ENCODE measurements at regions not wholly inside any gene's neighbourhood (a gene's known extent, or its start where the extent isn't known, plus 50 kb on each side); places are given as distances from the start of the nearest gene placed in this dataset.
"Not testable (repeated sequence)": the region's sequence is repeated elsewhere in the genome, so short reads cannot be mapped to it uniquely, and the experiment has no call there.

DNA sequence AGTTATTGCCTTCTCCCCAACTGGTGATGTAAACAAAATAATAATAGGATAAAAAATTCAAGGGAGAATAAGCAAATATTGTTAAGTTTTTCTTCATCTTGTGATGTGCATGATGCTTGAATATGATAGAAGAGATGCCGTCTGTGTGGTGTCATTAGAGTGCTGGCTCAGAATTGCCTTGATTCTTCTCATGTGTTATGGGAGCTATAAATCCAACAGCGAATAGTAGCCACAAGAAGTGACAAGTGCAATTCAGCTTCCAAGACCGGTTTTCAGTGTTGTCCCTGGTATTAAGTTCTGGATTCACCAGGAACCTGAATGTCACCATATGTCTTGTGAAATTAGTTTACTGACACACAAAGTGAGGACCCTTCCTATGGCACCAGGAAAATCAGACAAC lies 547.0 kb downstream of the NSUN3 start:
- DNase-seq, result no peak

DNA sequence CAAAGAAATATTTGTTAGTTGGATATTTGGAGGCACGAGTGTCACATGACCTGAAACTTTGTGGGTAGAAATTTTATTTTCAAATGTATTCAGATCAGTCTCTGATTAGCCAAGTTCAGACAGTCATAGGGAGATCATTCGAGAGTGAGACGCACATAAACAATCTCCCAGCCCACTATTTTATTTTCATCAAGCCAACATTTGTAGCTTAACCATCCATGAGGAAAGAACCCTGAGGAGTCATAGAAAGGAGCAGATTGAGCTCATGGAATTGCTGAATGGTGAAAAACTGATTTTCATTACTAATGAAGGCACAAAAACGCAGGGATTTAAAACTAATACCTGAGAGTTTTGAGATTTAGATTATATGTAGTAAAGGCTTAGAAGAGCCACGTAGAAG lies 548.7 kb downstream of the NSUN3 start:
- DNase-seq, result no peak

DNA sequence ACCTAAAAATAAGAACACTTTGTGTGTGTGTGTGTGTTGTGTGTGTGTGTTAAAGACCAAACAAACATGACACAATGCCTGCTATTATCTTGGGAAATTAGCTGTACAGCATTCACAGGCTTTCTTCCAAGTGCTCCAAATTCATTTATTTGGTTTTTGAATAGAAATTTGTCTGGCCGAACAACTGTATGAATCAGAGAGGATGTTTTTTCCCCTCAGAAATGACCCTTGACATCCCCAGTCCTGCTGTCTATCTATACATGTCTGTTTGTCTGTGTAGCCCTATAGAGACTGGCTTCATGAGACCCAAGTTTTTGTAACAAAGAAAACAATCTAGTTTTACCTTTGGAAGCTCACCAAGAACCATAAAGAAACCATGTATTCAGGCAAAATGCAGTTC lies 549.8 kb downstream of the NSUN3 start:
- no peak for DNase-seq

DNA sequence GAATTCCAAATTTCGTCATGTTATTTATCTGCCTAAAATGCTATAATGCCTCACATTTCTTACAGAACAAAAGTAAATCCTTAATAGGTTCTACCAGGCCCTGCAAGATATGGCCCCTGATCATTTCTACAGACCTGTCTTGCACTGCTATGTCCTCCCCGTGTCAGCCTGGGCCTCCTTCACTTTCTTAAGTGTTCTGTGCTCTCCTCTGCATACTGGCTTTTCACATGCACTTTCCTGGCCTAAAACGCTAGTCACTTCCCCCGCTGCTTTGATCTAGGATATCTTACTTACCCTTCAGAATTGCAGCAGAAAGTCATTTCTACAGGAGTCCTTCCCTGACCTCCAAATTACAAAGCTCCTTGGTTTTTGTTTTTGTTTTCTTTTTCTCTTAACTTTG lies 551.3 kb downstream of the NSUN3 start:
- DNase-seq, result no peak

DNA sequence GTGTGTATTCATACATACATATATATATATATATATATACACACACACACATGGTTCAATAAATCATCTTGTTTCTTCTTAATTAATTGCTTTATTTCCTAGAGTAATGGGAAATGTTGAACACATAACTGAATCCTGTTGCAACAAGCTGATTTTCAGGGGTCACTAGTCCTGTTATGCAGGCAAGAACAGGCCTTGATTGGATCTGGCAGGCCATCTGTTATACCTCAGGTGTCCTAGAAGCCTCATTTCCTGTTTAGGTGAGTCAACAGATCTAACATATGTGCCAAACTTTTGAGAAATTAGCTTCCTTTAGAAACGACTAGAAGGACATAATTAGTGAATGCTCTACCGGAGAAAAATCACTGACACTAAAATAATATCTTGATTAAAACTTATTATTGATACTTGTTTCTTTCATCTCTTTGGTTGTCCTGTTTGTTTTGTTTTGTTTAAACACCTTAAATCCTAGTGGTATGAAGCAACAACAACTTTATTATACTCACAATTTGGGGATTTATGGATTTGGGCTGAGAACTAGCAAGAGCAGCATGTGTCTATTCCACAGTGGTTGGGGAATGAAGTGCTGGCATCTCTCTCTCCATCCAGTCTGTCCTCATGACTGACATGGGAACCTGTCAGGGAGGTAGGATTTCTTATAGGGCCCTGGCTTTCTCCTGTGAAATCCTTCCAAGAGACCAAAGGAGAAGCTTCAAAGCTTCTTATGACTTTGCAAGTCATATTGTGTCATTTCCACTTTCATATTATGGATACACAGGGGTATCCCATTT lies 552.6 kb downstream of the NSUN3 start:
- DNase-seq, result no peak

DNA sequence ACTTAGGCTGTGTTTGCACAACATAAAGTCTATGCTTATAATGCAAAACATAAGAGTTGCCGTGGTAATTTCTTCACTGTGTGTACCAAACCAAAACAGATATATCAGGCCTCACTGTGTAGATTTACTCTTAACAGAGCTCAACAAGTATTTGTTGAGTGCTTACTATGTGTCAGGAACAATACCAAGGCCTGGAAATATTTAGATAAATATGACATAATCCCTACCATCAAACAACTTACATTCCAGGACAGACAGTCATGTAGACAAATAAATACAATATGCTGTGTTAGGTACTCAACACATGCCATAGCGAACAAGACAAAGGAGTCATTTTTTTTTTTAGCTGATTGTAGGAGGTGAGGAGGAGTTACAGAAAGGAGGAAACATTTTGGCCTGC lies 554.0 kb downstream of the NSUN3 start:
- no peak for DNase-seq

DNA sequence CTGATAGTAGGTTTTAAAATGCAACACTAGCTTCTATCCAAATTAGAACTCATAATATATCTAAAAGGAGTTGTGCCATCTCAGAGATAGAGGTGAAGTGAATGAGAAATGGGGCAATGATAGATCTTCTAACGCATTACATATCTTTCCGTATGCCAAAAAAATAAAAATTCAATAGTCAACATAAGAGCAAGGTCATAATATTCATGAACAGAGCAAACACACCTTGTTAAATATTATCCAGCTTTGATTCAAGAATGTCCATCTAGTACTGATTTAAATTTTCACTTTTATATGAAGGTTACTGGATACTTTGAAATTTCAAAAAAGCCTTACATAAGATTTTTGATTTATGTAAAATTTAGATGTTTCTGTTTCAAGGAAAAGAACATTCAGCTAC lies 554.5 kb downstream of the NSUN3 start:
- no peak for DNase-seq

DNA sequence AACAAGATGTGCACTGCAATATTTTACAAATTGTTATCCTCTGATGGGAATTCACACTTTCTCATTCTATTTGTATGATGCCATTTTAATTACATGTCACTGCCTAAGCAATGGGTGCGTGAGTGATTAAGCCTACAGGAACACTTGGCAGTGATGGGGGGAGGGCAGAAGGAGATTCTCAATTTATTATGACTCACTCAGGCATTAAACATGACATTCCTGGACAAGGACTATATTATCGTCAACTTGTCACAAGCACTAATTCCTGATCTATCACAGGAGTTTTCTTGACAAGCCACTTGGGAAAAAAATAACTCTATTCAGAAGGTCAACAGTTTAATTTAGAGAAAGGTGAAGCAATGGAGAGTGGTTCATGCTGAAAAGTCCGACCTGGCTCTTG lies 556.8 kb downstream of the NSUN3 start:
- no peak for DNase-seq

DNA sequence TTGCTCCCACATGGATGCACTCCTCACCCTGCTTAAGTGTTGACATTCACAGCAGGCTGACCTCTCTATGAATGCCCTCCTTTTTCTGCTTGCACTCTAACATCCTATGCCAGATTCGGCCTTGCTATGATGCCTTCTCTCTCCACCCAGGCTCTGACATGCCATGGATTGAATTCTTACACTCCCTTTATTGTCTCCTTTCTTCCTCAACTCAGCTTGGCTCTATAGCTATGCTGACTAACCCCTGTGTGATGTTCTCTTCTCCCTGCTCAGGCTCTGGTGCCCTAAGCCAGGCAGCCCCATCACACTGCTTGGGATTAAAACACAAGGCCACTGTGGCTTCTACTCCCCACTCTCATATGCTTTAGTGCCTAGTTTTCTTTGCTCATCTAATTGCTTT lies 563.7 kb downstream of the NSUN3 start:
- DNase-seq, result no peak

DNA sequence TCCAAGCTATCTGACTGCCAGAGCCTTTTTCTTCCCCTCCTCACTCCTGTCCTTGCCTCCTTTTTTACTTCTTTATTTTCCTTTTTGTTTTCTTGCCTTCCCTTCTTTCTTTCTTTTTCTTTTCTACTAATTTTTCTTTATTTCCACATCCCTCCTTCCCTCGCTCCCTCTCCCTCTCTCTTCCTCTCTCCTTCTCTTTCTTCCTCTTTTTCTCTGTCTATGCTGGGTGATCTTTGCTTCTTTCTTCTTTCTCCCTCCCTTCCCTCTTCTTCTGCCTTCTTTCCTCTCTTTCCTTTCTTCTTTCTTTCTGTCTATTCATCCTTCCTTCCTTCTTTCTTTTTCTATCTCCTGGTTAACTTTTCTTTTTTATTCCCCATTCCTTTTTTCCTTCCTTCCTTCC lies 564.8 kb downstream of the NSUN3 start:
- DNase-seq, result no peak

DNA sequence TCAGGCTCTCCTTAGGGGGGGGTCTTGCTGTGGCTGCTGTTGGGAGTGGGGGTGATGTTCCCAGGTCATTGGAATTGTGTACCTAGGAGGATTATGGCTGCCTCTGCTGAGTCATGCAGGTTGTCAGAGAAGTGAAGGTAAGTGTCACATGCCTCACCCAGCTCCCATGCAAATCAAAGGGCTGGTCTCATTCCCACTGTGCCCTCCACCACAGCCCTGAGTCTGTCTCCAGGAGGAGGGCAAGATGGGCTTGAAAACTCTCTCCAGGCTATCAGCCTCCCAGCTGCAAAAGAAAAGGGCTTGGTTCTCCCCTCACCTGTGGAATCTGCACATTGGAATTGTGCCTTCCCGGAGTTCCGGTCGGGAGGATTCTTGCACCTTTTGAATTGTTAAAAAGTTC lies 580.5 kb downstream of the NSUN3 start:
- DNase-seq, result no peak

DNA sequence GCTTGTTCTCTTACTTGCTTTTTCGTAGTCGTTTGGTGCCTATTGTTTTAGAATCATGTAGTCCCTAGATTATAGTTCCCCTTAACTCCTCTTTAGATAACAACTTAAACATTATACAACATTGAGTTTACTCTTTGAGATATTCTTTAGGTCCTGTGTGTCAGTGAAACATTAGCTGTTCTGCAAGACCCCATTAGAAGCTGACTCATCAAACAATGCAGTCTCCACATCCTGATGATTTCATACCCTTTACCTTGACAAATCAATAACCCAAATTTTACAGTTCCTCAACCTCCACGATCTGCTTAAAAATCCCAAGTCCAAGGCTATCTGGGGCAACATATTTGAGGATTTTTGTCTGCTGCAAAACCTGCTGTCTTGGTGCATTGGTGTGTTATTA lies 582.9 kb downstream of the NSUN3 start:
- DNase-seq, result no peak

DNA sequence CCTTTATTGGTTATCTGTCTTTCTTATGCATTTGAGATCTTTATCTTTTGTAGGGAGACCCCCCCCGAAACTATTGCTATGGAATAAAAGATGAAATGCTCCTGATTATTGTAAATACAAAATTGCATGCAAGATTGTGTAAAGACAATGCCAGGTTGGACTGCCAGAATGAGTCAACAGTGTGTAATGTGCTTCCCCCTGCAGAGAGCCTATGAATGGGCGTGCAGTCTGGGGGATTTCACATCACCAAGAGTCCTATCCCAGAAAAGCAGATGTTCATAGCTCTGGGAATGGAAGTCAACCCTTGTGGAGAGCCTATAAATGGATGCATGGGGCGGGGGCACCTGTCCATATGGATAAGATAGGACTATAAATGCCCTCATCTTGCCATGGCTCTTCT lies 584.3 kb downstream of the NSUN3 start:
- DNase-seq, result no peak

DNA sequence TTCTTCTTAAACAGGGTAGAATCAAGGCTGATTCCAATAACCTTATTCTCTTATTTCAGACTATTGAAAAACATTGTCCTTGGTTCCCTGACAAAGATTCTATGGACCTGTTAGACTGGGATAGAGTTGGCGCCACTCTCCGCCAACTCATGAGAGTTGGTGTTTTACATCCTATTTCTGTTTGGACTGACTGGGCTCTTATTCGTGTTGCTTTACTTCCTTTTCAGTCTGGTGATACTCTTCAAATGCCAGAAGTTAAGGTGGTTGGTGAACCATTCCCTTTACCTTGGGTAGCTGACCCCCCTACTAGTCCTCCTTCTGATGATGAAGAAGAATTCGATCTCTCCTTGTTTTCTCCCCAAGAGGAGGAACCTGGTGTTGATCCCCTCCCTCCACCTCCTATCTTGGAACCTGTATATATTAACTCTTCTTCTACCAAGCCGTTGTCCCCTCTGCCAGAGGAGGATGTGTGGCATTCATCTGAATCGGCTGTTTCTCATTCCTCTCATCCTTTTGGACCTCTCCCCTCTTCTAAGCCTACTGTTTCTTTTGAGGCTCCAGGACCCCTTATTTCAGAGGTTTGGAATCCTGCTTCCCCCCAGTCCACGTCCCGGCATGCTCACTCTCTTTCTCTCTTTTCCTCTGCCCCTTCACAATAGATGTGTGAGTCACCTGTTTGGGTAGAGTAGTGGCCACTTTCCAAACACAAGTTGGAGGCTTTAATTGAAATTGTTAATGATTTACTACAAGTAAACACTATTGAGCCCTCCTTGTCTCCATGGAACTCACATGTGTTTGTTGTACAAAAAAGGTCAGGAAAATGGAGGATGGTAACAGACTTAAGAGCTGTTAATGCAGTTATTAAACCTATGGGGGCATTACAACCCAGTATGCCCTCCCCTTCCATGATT lies 585.7 kb downstream of the NSUN3 start:
- DNase-seq, result not testable (repeated sequence)

DNA sequence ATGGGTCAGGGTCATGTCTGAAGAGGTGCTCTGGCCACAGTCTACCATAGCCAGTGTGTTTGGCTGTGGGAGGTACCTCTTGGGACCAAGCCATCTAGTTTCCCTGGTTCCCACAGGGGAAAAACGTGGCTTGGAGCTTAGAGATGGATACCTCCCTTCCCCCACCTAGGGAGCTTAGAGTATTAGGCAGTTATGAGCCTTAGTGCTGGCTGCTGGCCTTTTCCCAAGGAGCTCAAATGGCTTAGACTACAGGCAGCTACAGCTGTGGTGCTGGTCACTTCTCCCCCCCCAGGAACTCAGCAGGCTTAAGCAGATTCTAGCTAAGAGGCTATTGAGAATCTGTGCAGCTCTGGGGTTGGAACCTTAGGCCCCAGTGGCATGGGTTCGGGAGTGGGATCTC lies 591.2 kb downstream of the NSUN3 start:
- no peak for DNase-seq

DNA sequence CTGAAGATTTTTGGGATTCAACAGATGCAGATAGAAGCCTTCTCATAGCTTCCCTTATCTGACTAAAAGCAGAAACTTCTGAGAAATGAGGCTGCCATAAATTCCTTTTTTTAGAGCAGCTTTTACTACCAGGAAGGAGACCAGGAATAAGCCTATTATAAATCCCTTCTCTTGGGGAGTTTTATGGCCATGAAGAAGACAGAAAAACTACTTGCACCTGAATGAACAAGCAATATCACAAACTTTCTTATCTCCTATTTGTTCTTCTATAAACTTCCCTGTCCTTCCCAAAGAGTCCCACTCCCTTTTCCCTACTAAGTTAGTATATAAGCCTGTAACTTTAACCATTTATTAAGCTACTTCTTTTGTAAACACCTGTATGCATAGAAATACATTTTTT lies 603.1 kb downstream of the NSUN3 start:
- DNase-seq, result no peak

DNA sequence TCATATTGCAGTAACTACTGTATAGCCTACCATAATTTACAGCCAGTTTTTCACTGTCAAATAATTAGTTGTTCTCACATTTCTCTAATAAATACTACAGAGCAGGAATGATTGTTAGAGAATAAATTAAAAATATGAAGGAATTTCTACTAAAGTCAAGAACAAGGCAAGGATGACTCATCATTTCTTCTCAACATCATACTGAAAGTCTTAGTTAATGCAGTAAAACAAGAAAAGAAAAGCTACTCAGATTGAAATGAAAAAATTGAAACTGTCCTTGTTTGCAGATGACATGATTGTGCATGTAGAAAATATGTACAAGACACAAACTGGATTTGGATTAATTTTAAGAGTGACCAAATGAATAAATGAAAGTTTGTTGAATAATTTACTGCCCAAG lies 608.2 kb downstream of the NSUN3 start:
- DNase-seq, result no peak

DNA sequence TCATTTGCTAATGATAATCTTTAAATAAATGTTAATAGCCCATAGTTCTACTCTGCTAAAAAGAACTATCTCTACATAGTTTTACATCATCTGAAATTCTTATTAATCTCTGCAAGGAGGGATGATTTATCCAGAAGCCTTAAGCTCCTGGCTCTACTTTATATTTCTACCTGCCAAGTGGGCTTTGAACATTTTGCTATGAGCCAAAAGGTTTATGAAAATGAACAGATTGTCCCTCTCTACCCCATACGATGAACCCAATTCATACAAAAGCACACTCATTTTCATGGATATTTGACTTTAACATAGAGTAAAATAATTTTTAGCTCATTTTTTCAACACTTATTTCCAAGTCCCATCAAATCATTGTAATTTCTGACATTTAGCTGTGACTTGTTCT lies 611.0 kb downstream of the NSUN3 start:
- DNase-seq, result no peak

DNA sequence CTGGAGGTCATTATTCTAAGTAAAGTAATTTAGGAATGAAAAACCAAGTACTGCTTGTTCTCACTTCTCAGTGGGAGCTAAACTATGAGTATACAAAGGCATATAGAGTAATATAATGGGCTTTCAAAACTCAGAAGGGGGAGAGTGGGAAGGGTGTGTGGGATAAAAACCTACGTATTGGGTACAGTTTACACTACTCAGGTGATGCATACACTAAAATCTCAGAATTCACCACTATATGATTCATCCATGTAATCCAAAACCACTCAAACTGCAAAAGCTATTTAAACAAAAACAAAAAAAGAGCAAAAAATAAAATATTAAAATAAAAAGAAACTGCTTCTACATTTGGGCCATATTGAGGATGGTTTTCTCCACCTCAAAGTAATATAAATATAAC lies 623.3 kb downstream of the NSUN3 start:
- DNase-seq, result no peak

DNA sequence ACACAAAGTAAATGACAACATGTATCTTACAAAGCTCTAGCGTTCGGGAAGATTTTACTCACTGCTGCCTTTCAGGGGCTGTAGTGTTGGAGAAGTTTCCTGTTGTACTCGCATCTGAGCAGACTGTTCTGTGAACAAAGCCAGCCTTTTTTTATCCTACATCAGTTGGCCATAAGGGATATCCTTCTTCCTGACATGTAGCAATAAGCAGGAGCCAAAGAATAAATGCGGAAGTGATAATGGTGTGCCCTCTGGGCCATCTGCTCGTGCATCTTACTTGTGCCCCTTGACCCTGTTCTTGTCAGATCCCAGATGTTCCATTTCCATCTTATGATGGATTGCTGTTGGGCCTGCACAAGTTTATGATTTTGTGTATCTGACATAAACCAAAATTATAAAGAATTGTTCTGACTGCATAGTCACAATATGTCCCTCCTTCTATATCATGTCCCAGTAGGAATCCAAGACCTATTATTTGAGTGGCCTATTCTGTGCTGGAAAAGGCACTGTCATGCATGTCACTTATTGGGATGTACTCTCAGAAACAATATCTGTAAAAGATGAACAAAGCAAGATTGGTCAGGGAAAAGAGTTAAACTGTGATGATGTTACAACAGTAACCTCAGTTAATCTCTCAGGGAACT lies 631.3 kb downstream of the NSUN3 start:
- no peak for DNase-seq

DNA sequence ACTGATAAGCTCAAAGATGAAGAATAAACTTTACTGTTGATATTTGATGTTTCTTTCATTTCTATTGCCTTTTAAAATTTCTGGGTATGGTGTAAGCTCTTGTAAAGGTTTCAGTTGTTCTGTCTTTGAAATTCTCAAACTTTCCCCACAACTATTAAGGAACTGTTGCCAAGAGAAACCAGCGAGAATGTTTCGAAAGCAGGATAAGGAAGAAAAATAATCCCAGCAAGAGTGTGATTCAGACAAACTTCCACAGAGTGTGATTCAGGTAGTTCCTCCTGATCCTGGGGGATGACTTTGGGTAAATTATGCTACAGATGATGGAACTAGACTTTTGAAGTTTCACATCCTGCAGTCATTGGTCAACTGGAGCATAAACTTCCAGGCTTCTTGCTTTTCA lies 632.0 kb downstream of the NSUN3 start:
- no peak for DNase-seq

DNA sequence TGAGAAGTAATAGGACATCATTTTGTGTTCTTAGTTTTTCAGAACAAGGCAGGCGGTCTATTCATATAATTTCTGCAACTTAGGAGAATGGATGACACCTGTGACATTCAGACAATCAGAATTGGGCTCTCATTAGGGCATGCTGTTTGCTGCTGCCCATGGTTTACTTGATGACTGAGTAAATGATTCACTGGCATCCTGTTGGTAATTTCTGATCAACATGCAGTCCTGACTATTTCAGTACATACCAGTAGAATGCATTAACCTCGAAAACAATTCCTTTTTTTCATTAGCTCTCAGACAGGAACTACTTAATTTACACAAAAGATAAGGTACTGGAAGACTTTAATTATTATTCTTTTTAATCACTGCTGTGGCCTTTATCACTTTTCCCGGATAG lies 641.6 kb downstream of the NSUN3 start:
- DNase-seq, result no peak

DNA sequence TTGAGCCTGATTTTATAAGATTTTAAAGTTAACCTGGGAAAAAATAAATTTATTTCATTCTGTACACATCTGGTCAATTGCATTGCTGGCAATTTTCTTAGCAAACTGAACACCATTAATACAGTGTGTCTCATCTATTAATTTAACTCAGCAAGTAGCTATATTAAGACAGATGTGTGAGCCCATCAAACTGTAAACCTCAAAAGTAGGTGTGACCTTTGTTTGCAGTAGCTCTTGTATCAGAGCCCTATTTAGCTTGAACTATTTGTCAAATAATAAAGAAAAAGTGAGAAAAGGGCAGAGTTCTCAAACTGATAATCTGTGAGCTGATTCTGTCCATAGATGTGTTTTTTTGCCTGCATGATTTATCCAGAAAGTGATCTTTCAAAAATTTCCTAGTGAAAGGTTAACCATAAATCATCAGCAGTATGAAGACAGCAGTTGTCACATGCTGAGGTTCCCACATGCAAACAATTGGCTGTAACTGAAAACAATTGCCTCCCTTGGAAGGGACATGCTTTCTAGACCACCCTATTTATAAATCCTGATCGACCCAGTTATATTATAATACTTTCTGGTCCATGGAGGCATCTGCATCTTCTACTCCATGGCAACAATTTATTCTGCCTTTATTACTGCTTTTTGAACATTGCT lies 646.5 kb downstream of the NSUN3 start:
- no peak for DNase-seq

Measured in right kidney (tissue), 1 donor.